ENCODE measurements at regions not wholly inside any gene's neighbourhood (a gene's known extent, or its start where the extent isn't known, plus 50 kb on each side); places are given as distances from the start of the nearest gene placed in this dataset.

GRCh38 chr15:68499620-68500312, 67.8 kb upstream of the ITGA11 start:
- Mint-ChIP-seq H3K9me3 (peaks cover 5% of the 10 kb centered on the region; the same call in 1 of the 2 replicates), H3K27me3 (ENCODE audit: low read depth) (peaks cover 6% of the 10 kb centered on the region; the same call in 1 of the 2 replicates), H3K27ac (no peak overlapping the region), H3K4me1 (peaks cover 4% of the 10 kb centered on the region), H3K36me3 (no peaks in the 10 kb centered on the region), H3K4me3 (no peak overlapping the region)
- DNase-seq (ENCODE audit: low spot score) (no peak), ATAC-seq (no peak)
- ChIA-PET CTCF (no interaction called here), POLR2A (no interaction called here)
- TF ChIP-seq MXD4 (CRISPR knock-in tag; IDR thresholded peaks at IDR 0.05; ENCODE audit: borderline replicate concordance) = no peak
- no peak for TF ChIP-seq JAZF1 (CRISPR knock-in tag; IDR thresholded peaks at IDR 0.05)
- no peak for TF ChIP-seq FOXJ3 (CRISPR knock-in tag; IDR thresholded peaks at IDR 0.05; ENCODE audit: borderline replicate concordance)
- TF ChIP-seq NFE2L1 (CRISPR knock-in tag; IDR thresholded peaks at IDR 0.05) = no peak
- TF ChIP-seq ARID4B (CRISPR knock-in tag; IDR thresholded peaks at IDR 0.05; ENCODE audit: borderline replicate concordance) = no peak
- TF ChIP-seq ERG (CRISPR knock-in tag; IDR thresholded peaks at IDR 0.05) = no peak
- TF ChIP-seq ZNF423 (CRISPR knock-in tag; IDR thresholded peaks at IDR 0.05) = no peak
- no peak for TF ChIP-seq SOX15 (CRISPR knock-in tag; IDR thresholded peaks at IDR 0.05)
- no peak for TF ChIP-seq ZNF219 (CRISPR knock-in tag; IDR thresholded peaks at IDR 0.05; ENCODE audit: borderline replicate concordance)
- TF ChIP-seq CDX4 (CRISPR knock-in tag; IDR thresholded peaks at IDR 0.05; ENCODE audit: borderline replicate concordance) = no peak
- no peak for TF ChIP-seq TEAD4 (CRISPR knock-in tag; IDR thresholded peaks at IDR 0.05)
- no peak for TF ChIP-seq NFATC4 (CRISPR knock-in tag; IDR thresholded peaks at IDR 0.05)
- TF ChIP-seq NR3C1 (CRISPR knock-in tag; conservative IDR thresholded peaks at IDR 0.05; ENCODE audit: low read depth) = no peak
- TF ChIP-seq ZNF232 (CRISPR knock-in tag; IDR thresholded peaks at IDR 0.05) = no peak
- TF ChIP-seq FOXK1 (CRISPR knock-in tag; IDR thresholded peaks at IDR 0.05) = no peak

- CTCF ChIA-PET = no interaction called here
- no peak for DNase-seq (ENCODE audit: low spot score)
- TF ChIP-seq GRHL2 (CRISPR knock-in tag; IDR thresholded peaks at IDR 0.05; ENCODE audit: insufficient replicate concordance, severe bottlenecking) = no peak
- TF ChIP-seq MXD4 (CRISPR knock-in tag; IDR thresholded peaks at IDR 0.05; ENCODE audit: borderline replicate concordance) = no peak
- TF ChIP-seq NR3C1 (CRISPR knock-in tag; conservative IDR thresholded peaks at IDR 0.05; ENCODE audit: low read depth) = no peak
- TF ChIP-seq OVOL2 (CRISPR knock-in tag; IDR thresholded peaks at IDR 0.05; ENCODE audit: borderline replicate concordance) = no peak
- no peak for TF ChIP-seq TEAD1 (CRISPR knock-in tag; IDR thresholded peaks at IDR 0.05)
- no peak for TF ChIP-seq ZNF281 (CRISPR knock-in tag; IDR thresholded peaks at IDR 0.05)
- TF ChIP-seq CTCF (IDR thresholded peaks at IDR 0.05) = no peak
- no peak for TF ChIP-seq CREB1 (CRISPR knock-in tag; IDR thresholded peaks at IDR 0.05)
- no peak for TF ChIP-seq EMX1 (CRISPR knock-in tag; IDR thresholded peaks at IDR 0.05)
- no peak for TF ChIP-seq ELF4 (CRISPR knock-in tag; IDR thresholded peaks at IDR 0.05; ENCODE audit: low read depth)
- no peak for TF ChIP-seq NFYB (CRISPR knock-in tag; conservative IDR thresholded peaks at IDR 0.05; ENCODE audit: low read depth)
- TF ChIP-seq TEAD4 (CRISPR knock-in tag; IDR thresholded peaks at IDR 0.05) = no peak
Observed at GRCh38 chr15:68500363-68501258, 68.6 kb upstream of the ITGA11 start.

More at GRCh38 chr15:68500363-68501258, 68.6 kb upstream of the ITGA11 start:
- peaks cover 10% of the 10 kb centered on the region for H3K9me3 Mint-ChIP-seq
- no peak overlapping the region for H3K27ac Mint-ChIP-seq
- H3K36me3 Mint-ChIP-seq = no peaks in the 10 kb centered on the region; the same call in 1 of the 2 replicates
- H3K27me3 Mint-ChIP-seq (ENCODE audit: low read depth) = peaks cover 6% of the 10 kb centered on the region; the same call in 1 of the 2 replicates
- no peak for ATAC-seq
- no peak overlapping the region for H3K4me3 Mint-ChIP-seq
- H3K4me1 Mint-ChIP-seq = peaks cover 4% of the 10 kb centered on the region
- POLR2A ChIA-PET = no interaction called here

Data from WTC11 (cell line).